Stomach (tissue), 8 donors: ENCODE measurements at regions not wholly inside any gene's neighbourhood (a gene's known extent, or its start where the extent isn't known, plus 50 kb on each side); places are given as distances from the start of the nearest gene placed in this dataset.

Source experiments
- DNase-seq, 2 donors: peaks; one replicate each; pipeline versions ENCODE4 v3.0.0 to v3.0.0-alpha.2; 2013 to 2019
- H3K27ac ChIP-seq, 5 donors: fragments of 200-600 bp in 4 of 5; sonication (generic) in 4 of 5; one replicate each; pipeline ENCODE4 v1.5.1; 2013 to 2019; ENCODE audit warnings: mild to moderate bottlenecking in 1 of 5, moderate library complexity in 1 of 5
- H3K27me3 ChIP-seq, 3 donors: fragments of 200-600 bp; sonication (generic); one replicate each; pipeline ENCODE4 v1.5.1; 2017 to 2019; ENCODE audit warnings: mixed run types in 1 of 3
- H3K36me3 ChIP-seq, 4 donors: fragments of 200-600 bp; sonication (generic); 1 replicate in 3 of 4; 2 replicates in 1 of 4; pipeline ENCODE4 v1.5.1; 2016 to 2019
- H3K4me1 ChIP-seq, 4 donors: fragments of 200-600 bp; sonication (generic); one replicate each; pipeline ENCODE4 v1.5.1; 2016 to 2019
- H3K4me3 ChIP-seq, 4 donors: fragments of 200-600 bp; sonication (generic) in 3 of 4; one replicate each; pipeline ENCODE4 v1.5.1; 2016 to 2019; ENCODE audit warnings: mild to moderate bottlenecking in 1 of 4
- H3K9me3 ChIP-seq, 4 donors: fragments of 200-600 bp; sonication (generic); one replicate each; pipeline ENCODE4 v1.5.1; 2016 to 2019
- CTCF ChIP-seq, 7 experiments: fragments of 450-650 bp in 4 of 7; fragments of 200-600 bp in 3 of 7; sonication (generic) in 3 of 7; IDR thresholded peaks; one replicate each; pipeline ENCODE4 v1.5.1; 2016 to 2019; ENCODE audit warnings: antibody characterized with exemption in 7 of 7, control low read depth in 2 of 7, mild to moderate bottlenecking in 1 of 7
- EP300 ChIP-seq: sonication (generic); formaldehyde crosslinking; IDR thresholded peaks from one replicate; pipeline ENCODE4 v1.6.1; 2017; ENCODE audit warnings: antibody characterized with exemption
- POLR2A ChIP-seq, 4 donors: fragments of 450-650 bp; IDR thresholded peaks; one replicate each; pipeline ENCODE4 v1.6.1; 2016; ENCODE audit warnings: antibody characterized with exemption in 4 of 4, control low read depth in 2 of 4, mild to moderate bottlenecking in 1 of 4, moderate library complexity in 1 of 4
- POLR2AphosphoS5 ChIP-seq, 3 donors: sonication (generic); formaldehyde crosslinking; IDR thresholded peaks; one replicate each; pipeline ENCODE4 v1.6.1; 2016; ENCODE audit warnings: antibody characterized with exemption in 3 of 3
- WGBS, 5 donors: extraction: QIAGEN DNeasy Blood & Tissue Kit in 3 of 5; methylation state at CpG; one replicate each; pipeline versions ENCODE4 v1.1.5 to v1.1.7; 2013 to 2018; 5-methylcytosine and 5-hydroxymethylcytosine counted together
- intact Hi-C: fragments of 100-400 bp; cut with DNase I; formaldehyde crosslinking; loops from one replicate; pipeline ENCODE4 v1.15.1; 2023; ENCODE audit warnings: low total_unique reads
- donor health status: healthy with polysubstance abuse.
- donor health status: Bipolar disorder and iron deficiency.
- donor health status: healthy.

GRCh38 chr4:138796761-138797160 is 218.8 kb upstream of the NOCT start:
- H3K4me1 ChIP-seq: no peaks in the 10 kb centered on the region
- H3K36me3 ChIP-seq: no peaks in the 10 kb centered on the region
- no peak overlapping the region for H3K4me3 ChIP-seq
- no peak for TF ChIP-seq POLR2AphosphoS5 (IDR thresholded peaks at IDR 0.05)
- no peak for TF ChIP-seq EP300
- TF ChIP-seq CTCF (IDR thresholded peaks at IDR 0.05): no peak
- H3K27ac ChIP-seq: no peak overlapping the region
- H3K9me3 ChIP-seq: no peaks in the 10 kb centered on the region
- intact Hi-C loops: no loop called here
- DNase-seq: no peak
- WGBS, 5 donors: 82 to 94% (median 89%) methylated on average over 11 of the region's 11 CpGs
- H3K27me3 ChIP-seq: no peaks in the 10 kb centered on the region

GRCh38 chr4:138790706-138791340 is 224.8 kb upstream of the NOCT start:
- intact Hi-C loops: no loop called here

GRCh38 chr4:138789796-138790195 is 225.8 kb upstream of the NOCT start:
- no peaks in the 10 kb centered on the region for H3K4me1 ChIP-seq
- TF ChIP-seq EP300 (no peak), CTCF (IDR thresholded peaks at IDR 0.05) (no peak), POLR2AphosphoS5 (IDR thresholded peaks at IDR 0.05) (no peak), POLR2A (IDR thresholded peaks at IDR 0.05) (no peak)
- no peak overlapping the region for H3K4me3 ChIP-seq
- H3K27ac ChIP-seq: no peak overlapping the region
- H3K9me3 ChIP-seq: no peaks in the 10 kb centered on the region
- whole genome bisulfite sequencing, 5 donors: 72 to 91% (median 81%) methylated on average over 5 of the region's 5 CpGs
- H3K27me3 ChIP-seq: peaks cover 0 to 5% (median 0%) of the 10 kb centered on the region in 3 donors
- intact Hi-C loops: no loop called here
- no peaks in the 10 kb centered on the region for H3K36me3 ChIP-seq
- no peak for DNase-seq

More at GRCh38 chr4:138790706-138791340, 224.8 kb upstream of the NOCT start:
- no peak for DNase-seq
- Histone ChIP-seq H3K27ac (no peak overlapping the region), H3K4me3 (no peak overlapping the region), H3K36me3 (no peaks in the 10 kb centered on the region), H3K4me1 (no peaks in the 10 kb centered on the region), H3K27me3 (no peaks in the 10 kb centered on the region), H3K9me3 (no peaks in the 10 kb centered on the region)
- 77 to 84% (median 81%) methylated on average over 3 of the region's 3 CpGs for WGBS, 5 donors
- TF ChIP-seq POLR2A (IDR thresholded peaks at IDR 0.05): no peak
- TF ChIP-seq POLR2AphosphoS5 (IDR thresholded peaks at IDR 0.05): no peak
- no peak for TF ChIP-seq EP300
- no peak for TF ChIP-seq CTCF (IDR thresholded peaks at IDR 0.05)

- Histone ChIP-seq H3K27me3 (peaks cover 0 to 5% (median 0%) of the 10 kb centered on the region in 3 donors), H3K4me3 (no peak overlapping the region), H3K27ac (no peak overlapping the region), H3K36me3 (no peaks in the 10 kb centered on the region), H3K4me1 (no peaks in the 10 kb centered on the region), H3K9me3 (no peaks in the 10 kb centered on the region)
- TF ChIP-seq CTCF (IDR thresholded peaks at IDR 0.05) (no peak), EP300 (no peak), POLR2AphosphoS5 (IDR thresholded peaks at IDR 0.05) (no peak), POLR2A (IDR thresholded peaks at IDR 0.05) (no peak)
- WGBS, 5 donors: 70 to 82% (median 76%) methylated on average over 5 of the region's 5 CpGs
- no peak for DNase-seq
- intact Hi-C loops: no loop called here
Observed at GRCh38 chr4:138788857-138789256, 226.7 kb upstream of the NOCT start.
